HFF-Myc (cell line): ENCODE measurements at regions not wholly inside any gene's neighbourhood (a gene's known extent, or its start where the extent isn't known, plus 50 kb on each side); places are given as distances from the start of the nearest gene placed in this dataset.

Experiments used
- DNase-seq: peaks from one replicate; pipeline ENCODE4 v3.0.0-alpha.2; 2011; ENCODE audit warnings: low read depth; ENCODE audit errors: extremely low read depth
- H3K4me3 ChIP-seq: replicated peaks from 2 replicates; pipeline ENCODE4 v1.5.1; 2011; ENCODE audit warnings: low read depth, mild to moderate bottlenecking, control low read depth, low read length
- TF ChIP-seq, protein P1 (sequence below): IDR thresholded peaks from 2 replicates; pipeline ENCODE4 v1.5.1; 2012; ENCODE audit warnings: mild to moderate bottlenecking, low read depth, low read length, control low read depth; ENCODE audit errors: missing control alignments

DNA sequence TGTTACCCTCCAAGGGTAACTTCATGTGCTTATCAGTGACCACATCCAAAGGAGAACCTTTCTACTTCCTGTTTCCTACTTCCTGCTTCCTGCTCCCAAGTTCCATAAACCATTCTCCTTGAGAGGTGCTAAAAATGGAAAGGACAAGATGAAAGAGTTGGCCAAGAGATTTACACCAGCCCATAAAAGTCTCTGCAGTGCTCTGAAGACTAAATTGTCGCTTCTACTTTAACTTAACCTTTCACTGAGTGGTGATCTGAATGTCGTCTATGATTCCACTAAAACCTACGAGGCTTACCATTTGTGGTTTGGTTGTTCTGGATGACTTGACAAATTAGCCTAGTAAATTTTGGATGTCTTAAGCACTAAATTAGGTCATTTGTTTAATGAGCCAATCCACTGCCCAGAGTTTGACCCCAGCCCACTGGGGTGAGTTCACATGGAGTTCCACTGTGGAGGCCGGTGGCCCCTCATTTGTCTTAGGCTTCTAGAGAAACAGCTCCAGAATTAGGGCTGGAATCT is 333.1 kb downstream of the FOXL1 start:
- DNase-seq, result no peak
- TF ChIP-seq, protein P1, sequence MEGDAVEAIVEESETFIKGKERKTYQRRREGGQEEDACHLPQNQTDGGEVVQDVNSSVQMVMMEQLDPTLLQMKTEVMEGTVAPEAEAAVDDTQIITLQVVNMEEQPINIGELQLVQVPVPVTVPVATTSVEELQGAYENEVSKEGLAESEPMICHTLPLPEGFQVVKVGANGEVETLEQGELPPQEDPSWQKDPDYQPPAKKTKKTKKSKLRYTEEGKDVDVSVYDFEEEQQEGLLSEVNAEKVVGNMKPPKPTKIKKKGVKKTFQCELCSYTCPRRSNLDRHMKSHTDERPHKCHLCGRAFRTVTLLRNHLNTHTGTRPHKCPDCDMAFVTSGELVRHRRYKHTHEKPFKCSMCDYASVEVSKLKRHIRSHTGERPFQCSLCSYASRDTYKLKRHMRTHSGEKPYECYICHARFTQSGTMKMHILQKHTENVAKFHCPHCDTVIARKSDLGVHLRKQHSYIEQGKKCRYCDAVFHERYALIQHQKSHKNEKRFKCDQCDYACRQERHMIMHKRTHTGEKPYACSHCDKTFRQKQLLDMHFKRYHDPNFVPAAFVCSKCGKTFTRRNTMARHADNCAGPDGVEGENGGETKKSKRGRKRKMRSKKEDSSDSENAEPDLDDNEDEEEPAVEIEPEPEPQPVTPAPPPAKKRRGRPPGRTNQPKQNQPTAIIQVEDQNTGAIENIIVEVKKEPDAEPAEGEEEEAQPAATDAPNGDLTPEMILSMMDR, result no peak
- no peak overlapping the region for H3K4me3 ChIP-seq

DNA sequence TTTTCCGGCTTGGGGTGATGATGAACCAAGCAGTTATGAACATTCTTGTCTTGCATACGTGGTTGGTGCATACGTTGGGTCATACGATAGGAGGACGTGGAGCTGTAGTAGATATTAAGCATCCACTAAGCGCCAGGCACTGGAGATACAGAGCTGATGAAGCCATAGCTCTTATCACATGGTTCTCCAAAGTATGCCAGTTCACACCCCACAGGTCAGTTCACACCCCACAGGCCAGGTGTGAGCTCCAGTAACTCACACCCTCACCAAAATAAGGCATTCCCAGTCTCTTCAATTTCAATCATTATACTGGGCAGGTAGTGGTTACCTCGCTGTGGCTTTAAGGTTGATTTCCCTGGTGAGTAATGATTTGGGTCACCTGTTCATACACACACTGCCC is 335.5 kb downstream of the FOXL1 start:
- DNase-seq, result no peak
- TF ChIP-seq, protein P1, result no peak
- no peak overlapping the region for H3K4me3 ChIP-seq

DNA sequence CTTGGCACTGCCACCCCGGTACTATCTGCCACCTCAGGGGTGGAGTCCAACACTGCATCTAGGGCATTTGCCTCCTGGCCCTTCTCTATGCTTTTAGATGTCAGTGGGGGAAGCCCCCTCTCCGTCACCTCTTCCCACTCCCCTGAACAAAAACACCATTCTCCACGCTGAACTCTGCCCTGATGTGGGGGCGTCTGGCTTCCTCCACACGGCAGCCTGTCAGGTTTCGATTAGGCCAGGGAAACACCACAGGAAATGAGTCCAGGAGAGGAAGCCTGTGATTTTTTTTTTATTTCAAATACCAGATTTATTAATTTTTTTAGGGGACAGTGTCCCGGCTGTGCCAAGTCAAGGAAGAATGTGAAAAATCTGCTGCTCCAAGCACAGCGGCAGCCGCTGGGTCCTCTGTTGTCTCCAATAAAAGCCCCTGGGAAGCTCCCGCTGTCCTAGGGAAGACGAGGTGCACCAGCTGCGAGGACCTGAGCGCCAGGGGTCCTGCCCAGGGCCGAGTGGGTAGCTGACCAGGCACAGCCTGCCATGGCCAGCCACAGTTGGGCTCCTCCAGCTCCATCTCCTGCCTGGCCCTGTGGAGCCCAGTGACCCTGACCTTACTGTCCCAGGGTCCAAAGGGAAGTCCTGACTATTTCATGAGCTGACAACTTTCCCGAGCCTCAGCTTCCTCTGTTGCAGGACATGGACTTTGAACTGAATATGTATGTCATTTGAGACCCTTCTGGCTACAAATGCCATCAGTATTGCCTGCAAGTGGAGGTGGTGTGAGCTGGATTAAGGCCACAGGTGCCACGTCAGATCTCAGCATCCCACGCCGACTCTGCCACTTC is 336.7 kb downstream of the FOXL1 start:
- DNase-seq, result no peak
- TF ChIP-seq, protein P1, result no peak
- H3K4me3 ChIP-seq, result no peak overlapping the region

DNA sequence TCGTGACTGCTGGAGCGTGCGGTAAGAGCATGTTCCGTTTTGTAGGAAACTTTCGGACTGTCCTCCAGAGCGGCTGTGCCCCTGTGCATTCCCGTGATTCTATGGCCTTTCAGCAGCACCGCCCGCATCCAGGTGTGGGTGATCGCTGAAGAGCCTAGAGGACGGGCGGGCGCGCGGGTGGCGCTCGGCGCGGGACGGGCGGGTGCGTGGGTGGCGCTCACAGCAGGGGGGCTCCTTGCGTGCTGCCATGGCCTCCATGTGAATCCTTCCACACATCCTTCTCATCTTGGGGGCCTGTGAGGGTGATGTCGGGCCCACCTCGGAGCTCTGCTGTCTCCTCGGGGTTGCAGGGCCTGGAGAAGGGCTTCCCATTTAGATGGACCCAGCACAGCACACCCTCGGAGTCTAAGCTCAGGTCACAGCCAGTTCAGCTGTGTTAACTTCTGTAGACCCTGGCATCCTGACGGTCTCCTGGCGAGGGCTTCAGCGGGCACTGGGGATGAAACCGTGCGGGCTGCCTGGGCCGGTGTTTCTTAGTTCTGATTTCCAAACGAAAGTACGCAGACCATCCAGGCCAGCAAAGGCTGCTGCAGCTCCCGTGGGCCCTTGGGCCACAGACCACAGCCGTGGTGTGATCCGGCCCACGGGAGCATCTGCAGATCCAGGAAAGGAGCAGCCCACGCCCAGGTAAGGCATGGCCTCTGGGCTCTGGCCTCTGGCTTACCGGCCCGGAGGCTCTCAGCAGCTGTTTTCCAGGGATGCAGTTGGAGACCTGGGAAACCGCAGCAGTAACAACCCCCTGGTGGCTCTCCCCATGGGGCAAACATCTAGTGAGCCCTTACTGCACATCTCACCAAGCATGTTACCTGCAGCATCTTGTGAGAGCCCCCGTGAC is 339.4 kb downstream of the FOXL1 start:
- no peak for DNase-seq
- H3K4me3 ChIP-seq, result no peak overlapping the region
- TF ChIP-seq, protein P1, result no peak

DNA sequence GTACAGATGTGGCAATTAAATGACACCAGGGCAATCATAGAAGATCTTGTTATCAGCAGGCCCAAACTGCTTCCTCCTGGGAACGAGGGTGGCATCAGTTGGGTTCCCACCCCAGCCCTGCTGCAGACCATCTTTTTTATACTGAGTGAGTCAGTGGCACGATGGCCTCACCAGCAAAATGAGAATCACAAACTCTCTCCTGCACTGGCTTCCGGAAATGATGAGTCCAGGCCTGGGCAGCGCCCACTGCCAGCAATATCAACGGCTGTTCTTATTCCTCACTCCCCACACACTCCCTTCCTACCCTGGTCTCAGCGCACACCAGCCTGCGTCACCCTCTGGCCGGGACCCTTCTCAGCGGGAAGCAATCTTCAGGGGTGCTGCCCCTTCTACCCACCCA is 340.3 kb downstream of the FOXL1 start:
- no peak overlapping the region for H3K4me3 ChIP-seq
- DNase-seq, result no peak
- TF ChIP-seq, protein P1, result no peak

DNA sequence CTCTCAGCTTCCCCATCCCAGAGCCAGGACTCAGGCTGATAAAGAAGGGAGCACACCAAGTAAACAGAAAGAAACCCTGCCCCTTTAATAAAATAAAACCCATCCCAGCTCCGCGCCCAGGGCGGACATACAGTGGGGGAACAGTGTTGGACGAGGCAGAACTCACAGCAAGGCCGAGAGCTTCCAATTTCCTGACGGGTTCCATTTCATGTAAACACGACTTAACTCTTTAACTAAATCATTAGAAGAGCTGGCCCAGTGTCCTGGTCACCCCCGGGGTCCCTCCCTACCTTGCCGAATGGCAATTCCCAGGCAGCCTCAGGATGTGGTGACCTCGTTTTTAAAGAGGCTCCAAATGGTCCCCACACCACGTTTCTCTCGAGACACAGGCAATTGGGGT is 340.7 kb downstream of the FOXL1 start:
- no peak overlapping the region for H3K4me3 ChIP-seq
- TF ChIP-seq, protein P1, result no peak
- DNase-seq, result no peak
